ENCODE measurements at regions not wholly inside any gene's neighbourhood (a gene's known extent, or its start where the extent isn't known, plus 50 kb on each side); places are given as distances from the start of the nearest gene placed in this dataset.
A peak's percentile ranks its signal among the peaks of the same experiment; 100 is the strongest.

DNA sequence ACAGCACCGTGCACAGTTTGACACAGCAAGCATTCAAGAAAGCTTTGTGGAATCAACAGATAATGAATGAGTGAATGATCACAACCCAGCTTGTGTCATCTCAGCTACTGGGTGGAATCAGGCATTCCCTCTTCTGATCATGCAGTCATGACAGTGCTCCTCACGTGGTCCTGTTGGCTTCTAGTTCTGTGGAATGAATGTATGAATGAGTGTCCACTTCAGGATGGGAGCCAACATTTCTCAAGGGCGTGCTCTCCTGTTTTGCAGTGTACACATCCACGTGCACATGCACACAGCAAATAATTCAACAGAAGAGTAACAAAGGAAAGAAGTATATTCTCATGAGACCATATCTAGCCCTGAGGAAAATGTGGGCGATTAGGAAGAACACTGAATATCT, 133.1 kb upstream of the NPVF start:
- DNase-seq, result no peak

DNA sequence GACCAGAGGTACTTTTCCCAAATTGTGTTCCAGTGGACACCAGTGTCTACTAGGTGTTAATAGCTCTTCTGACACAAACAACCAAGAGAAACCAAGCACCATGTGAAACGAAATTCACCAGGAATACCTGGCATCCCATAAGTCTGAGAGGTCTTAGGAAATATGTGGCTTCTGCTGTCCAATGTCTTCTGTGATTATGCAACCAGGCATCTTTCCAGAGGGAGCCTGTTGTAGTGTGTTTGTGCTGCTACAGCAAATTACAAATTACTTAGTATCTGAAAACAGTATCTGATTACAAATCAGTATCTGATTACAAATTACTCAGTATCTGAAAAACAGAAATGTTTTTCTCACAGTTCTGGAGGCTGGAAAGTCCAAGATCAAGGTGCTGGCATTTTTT, 133.6 kb upstream of the NPVF start:
- DNase-seq, result no peak

DNA sequence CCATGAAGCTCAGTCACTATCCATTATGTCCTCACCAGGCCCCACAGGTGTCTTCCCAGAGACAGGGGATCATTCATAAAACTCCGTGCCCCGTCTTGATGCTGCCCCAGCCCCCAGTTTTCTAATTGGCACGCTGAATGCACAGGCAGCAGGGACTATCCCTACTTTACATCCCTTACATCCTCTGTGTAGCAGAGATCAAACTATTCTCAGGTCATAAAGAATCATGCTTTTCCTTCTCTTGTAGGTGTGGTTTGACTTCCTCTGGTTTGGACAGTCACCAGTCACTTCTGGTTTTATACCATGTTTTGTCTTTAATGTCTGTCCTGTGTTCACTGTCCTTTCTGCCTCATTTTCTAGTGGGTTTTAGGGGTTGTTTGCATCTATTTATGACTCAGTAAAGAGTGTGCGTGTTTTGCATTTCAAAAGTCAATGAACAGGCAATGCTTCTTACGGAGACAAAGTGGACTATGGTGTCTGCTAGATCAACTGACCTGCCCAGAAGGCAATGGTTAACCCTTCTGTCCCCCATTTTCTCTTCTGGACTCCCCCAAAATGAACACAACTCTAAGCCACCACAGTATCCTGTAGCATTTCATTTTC, 140.4 kb upstream of the NPVF start:
- no peak for DNase-seq

DNA sequence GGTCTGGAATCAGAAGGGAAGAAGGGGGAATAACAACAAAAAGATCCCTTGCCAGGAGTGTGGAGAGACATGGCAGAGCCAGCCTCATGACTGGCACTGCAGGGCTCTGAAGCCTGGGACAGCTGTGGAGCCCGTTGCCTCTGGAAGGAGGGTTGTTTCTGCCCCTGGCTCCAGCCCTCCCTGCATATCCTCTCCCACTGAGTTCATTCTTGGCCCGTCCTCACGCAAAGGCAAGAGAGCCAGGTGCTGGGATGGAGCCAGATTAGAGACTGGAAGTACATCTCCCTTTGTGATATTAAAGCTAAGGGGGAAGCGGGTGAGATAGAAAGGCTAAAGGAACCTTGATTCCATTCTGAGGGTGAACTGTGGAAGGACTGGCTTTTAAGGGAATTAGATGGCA, 141.5 kb upstream of the NPVF start:
- DNase-seq, result no peak

GRCh38 chr7:25371972-25372371, 143.7 kb upstream of the NPVF start:
- no peak for DNase-seq

- no peak for DNase-seq
Measured at GRCh38 chr7:25375805-25376600, 147.7 kb upstream of the NPVF start.

- DNase-seq, result no peak
Measured at GRCh38 chr7:25379351-25380300, 151.3 kb upstream of the NPVF start.

DNA sequence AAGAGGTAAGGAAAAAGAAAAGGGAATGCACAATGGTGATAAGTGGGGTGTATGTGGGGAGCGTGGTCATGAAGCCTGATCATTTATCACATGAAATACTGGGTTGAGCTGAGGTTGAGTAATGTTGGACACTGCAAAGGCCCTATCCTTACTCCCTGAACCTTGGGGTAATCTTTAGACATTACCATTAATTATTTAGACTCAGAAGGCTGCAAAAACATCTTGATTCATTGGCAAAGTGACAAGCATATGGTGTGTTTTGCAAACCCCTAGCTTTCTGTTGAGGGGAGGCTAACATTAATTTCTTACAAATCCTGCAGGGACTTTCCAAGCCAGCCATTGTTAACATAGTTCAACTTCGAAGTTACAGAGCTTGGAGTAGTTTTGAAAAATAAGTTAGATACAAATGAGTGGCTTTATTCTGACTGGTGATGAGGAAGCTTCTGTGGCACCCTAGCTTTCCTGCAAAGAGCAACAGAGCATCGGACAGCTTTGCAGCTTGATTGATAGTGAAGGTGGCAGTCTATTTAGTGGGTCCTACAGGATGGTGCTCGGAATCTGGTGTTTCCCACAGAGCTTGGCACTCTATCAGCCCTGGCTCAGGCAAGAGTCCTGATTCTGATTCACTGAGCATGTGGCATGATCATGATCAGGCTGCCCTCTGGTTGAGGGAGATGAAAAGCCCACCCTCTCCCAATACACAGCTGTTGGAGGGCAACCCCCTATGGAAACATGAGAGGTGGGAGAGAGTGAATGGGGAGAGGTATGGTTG, 153.7 kb upstream of the NPVF start:
- DNase-seq, result no peak

DNA sequence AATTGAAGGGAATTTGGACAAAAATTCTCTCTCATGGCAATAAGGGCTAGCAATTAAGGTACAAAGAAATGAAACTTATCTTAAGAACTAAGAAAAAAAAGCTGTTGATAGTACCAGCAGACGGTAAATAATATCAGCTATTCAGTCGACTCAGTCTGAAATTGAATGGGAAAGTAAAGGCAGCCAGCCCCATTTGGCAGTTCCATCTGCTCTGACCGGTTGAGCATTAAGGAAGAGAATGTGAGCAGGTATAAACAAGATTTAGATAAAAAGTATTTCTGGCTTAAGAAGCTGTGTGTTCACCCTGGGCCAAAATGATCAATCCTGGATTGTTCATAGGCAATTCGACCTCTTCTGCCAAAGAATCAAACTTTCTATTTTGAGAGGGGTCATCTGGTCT, 154.6 kb upstream of the NPVF start:
- DNase-seq, result no peak

- no peak for DNase-seq
Measured at GRCh38 chr7:25383402-25383801, 155.1 kb upstream of the NPVF start.

DNA sequence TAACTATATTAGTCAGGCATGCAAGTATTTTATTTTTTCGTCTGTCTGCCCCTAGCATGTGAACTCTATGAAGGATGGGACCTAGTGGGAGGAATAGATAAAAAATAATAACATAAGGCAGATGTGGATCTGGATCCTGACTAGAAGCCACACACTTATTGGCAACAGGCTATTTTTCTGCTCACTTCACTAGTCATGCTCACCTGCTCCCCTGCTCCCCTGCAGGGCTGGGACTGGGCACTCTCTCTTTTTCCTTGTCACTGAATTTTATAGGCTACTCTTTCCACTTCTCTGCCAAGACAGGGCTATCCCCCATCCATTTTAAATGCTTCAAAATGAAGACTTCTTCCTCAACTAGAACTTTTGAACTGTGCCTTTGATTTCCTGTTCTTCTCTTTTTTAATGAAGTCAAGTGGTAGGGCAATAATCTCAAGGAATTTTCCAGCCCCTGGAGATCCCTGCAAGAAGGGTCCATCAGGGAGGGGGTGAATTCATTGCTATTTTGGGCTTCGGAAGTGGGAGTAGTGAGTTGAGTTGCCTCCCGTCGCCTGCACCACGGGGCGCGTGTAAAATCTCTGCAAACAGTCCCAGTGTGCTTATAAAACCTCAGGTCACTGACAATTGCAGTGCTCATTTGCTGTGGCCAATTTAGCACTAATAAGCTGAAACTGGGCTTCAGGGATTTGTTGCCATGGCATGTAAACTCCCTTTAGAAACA, 156.7 kb upstream of the NPVF start:
- no peak for DNase-seq

GRCh38 chr7:25385506-25386136, 157.3 kb upstream of the NPVF start:
- DNase-seq, result no peak

DNA sequence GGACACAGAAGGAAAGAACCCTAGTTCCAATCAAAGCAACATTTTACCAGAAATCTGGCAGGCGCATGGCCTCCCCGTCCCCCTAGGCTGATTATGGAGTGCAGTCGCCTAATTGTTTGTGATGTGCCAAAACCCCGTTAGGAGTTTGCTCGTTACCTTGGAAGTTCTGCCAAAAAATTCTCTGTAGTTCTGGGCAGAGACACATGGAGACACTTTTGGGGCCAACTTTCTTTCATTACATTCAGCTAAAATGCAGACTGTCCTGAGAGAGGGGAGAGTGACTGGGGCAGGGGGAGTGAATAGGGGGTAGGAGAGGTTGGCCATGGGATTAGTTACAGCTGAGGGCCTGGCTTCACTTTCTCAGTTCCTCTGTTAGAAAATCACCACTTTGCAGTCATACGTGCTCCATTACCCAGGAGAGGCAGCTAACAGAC, 158.0 kb upstream of the NPVF start:
- DNase-seq, result no peak

DNA sequence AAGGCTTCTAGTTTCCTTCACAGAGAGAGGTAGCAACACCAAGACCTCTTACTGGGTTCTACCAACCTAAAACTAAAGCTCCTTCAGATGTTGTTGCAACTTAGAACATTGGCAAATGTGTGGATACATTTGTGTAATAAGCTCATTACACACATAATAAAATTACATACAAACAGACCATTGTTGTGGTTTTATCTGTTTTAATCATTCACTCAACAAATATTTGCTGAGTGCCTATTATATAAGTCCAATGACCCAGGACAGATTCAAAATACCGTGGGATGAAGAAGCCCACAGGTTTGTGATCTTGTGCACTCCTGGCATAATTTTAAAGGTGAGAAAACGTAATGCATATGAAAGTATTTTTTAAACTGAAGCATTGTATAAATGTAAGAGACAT, 160.4 kb upstream of the NPVF start:
- no peak for DNase-seq

GRCh38 chr7:25389489-25390106, 161.3 kb upstream of the NPVF start:
- DNase-seq, result peak; percentile 9

- no peak for DNase-seq
Measured at GRCh38 chr7:25391295-25391861, 163.1 kb upstream of the NPVF start.

GRCh38 chr7:25391961-25392587, 163.8 kb upstream of the NPVF start:
- no peak for DNase-seq

DNA sequence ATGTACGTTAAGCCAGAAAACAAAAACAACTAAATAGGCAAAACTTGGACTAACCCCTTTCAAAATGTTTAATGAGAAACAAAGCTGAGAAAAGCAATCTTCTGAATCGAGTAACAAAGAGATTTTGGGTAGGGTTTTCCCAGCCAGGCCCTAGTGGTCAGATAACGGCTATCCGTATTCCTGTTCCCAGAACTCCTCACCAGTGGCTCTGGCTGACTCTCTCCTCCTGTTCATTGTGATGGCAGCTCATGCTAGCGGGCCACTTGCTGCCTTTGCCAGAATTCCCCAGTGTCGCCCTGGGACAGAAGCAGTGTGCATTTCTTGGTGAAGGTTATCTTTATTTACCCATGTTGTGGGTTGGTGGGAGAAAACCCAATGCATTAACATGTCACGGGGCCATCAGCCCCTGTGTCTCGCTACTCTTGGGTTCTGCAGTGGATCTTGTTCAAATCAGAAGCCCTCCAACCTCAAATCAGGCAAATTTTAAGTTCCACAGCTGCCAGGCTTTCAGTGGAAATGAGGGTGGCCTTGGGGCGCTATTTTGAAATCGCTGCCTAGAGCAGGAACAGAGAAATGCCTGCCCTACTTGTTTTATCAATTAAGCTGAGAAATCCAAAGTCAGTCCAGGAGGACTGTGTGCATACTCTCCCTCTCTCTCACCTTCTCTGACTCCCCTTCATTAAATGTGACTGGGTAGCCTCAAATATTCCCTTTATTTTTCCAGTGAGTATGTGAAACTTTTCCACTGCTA, 164.5 kb upstream of the NPVF start:
- no peak for DNase-seq

GRCh38 chr7:25395976-25396375, 167.7 kb upstream of the NPVF start:
- no peak for DNase-seq

All from central memory CD4-positive, alpha-beta T cell (primary cell).